Fibroblast of lung (primary cell): ENCODE measurements at regions not wholly inside any gene's neighbourhood (a gene's known extent, or its start where the extent isn't known, plus 50 kb on each side); places are given as distances from the start of the nearest gene placed in this dataset.
"Not testable (repeated sequence)": the region's sequence is repeated elsewhere in the genome, so short reads cannot be mapped to it uniquely, and the experiment has no call there.

Source experiments
- DNase-seq, 2 donors: peaks; one replicate each; pipeline versions ENCODE4 v3.0.0 to v3.0.0-alpha.2; 2010; ENCODE audit warnings: low read depth in 2 of 2
- H2AFZ ChIP-seq: 2 replicates; pipeline ENCODE4 v1.5.1; 2012; ENCODE audit warnings: low read length, control low read depth, inconsistent platforms
- H3K27ac ChIP-seq: 2 replicates; pipeline ENCODE4 v1.5.1; 2011; ENCODE audit warnings: low read length, control low read depth; ENCODE audit not compliant: insufficient read depth
- H3K27me3 ChIP-seq: 2 replicates; pipeline ENCODE4 v1.5.1; 2011; ENCODE audit warnings: mild to moderate bottlenecking, low read length; ENCODE audit not compliant: control insufficient read depth, insufficient read depth
- H3K36me3 ChIP-seq: 2 replicates; pipeline ENCODE4 v1.5.1; 2011; ENCODE audit warnings: low read length; ENCODE audit not compliant: control insufficient read depth, insufficient read depth
- H3K4me1 ChIP-seq: 2 replicates; pipeline ENCODE4 v1.5.1; 2011; ENCODE audit warnings: low read length; ENCODE audit not compliant: control insufficient read depth, insufficient read depth; ENCODE audit errors: extremely low read depth
- H3K4me2 ChIP-seq: 2 replicates; pipeline ENCODE4 v1.5.1; 2011; ENCODE audit warnings: low read length, control low read depth; ENCODE audit not compliant: insufficient read depth; ENCODE audit errors: extremely low read depth
- H3K4me3 ChIP-seq, 4 experiments: fragments of 200-600 bp in 1 of 4; sonication (generic) in 1 of 4; replicated peaks in 1 of 4; 2 replicates each; pipeline ENCODE4 v1.5.1; 2011 to 2016; ENCODE audit warnings: low read length in 4 of 4, low read depth in 3 of 4, mild to moderate bottlenecking in 3 of 4, control low read depth in 2 of 4, inconsistent platforms in 1 of 4, mixed read lengths in 1 of 4; ENCODE audit not compliant: insufficient read depth in 1 of 4; ENCODE audit errors: control extremely low read depth in 1 of 4
- H3K79me2 ChIP-seq: 2 replicates; pipeline ENCODE4 v1.5.1; 2012; ENCODE audit warnings: mild to moderate bottlenecking, low read length, inconsistent platforms; ENCODE audit not compliant: control insufficient read depth, insufficient read depth
- H3K9ac ChIP-seq: 2 replicates; pipeline ENCODE4 v1.5.1; 2011; ENCODE audit warnings: mild to moderate bottlenecking, low read length, control low read depth; ENCODE audit not compliant: insufficient read depth
- H3K9me3 ChIP-seq: 2 replicates; pipeline ENCODE4 v1.5.1; 2012; ENCODE audit warnings: low read depth, low read length; ENCODE audit not compliant: control insufficient read depth, insufficient read depth
- H4K20me1 ChIP-seq: 2 replicates; pipeline ENCODE4 v1.5.1; 2011; ENCODE audit warnings: low read length; ENCODE audit not compliant: control insufficient read depth, insufficient read depth; ENCODE audit errors: extremely low read depth
- CTCF ChIP-seq, 2 donors: IDR thresholded peaks in 1 of 2; conservative IDR thresholded peaks in 1 of 2; 1 replicate in 1 of 2; 2 replicates in 1 of 2; pipeline ENCODE4 v1.5.1; 2011 to 2012; ENCODE audit warnings: low read length in 2 of 2, control low read depth in 1 of 2, inconsistent platforms in 1 of 2, low read depth in 1 of 2, mild to moderate bottlenecking in 1 of 2
- EZH2 ChIP-seq: IDR thresholded peaks from 2 replicates; pipeline ENCODE4 v1.5.1; 2012; ENCODE audit warnings: low read length, control low read depth, mild to moderate bottlenecking; ENCODE audit errors: missing control alignments

GRCh38 chr7:98764946-98765345, 104.9 kb downstream of the TMEM130 start:
- TF ChIP-seq EZH2 (no peak), CTCF (conservative IDR thresholded peaks at IDR 0.05 in 1 of 2, IDR thresholded peaks at IDR 0.05 in 1 of 2; ENCODE audit: low read depth in 1 of 2, low read length in 2 of 2) (no peak)
- H3K27ac ChIP-seq = no peak overlapping the region
- H3K79me2 ChIP-seq = no peaks in the 10 kb centered on the region
- no peak overlapping the region for H3K4me3 ChIP-seq
- no peak overlapping the region for H2AFZ ChIP-seq
- no peak for DNase-seq
- H3K4me1 ChIP-seq = no peaks in the 10 kb centered on the region
- no peaks in the 10 kb centered on the region for H3K27me3 ChIP-seq
- H3K9ac ChIP-seq = no peak overlapping the region
- H3K9me3 ChIP-seq = no peaks in the 10 kb centered on the region
- no peak overlapping the region for H3K4me2 ChIP-seq
- no peaks in the 10 kb centered on the region for H3K36me3 ChIP-seq
- H4K20me1 ChIP-seq = no peaks in the 10 kb centered on the region

GRCh38 chr7:98770085-98770484, 99.7 kb downstream of the TMEM130 start:
- H2AFZ ChIP-seq, H3K4me2 ChIP-seq, H3K4me3 ChIP-seq, H3K27me3 ChIP-seq, H3K9me3 ChIP-seq, H3K79me2 ChIP-seq, H3K27ac ChIP-seq, H3K36me3 ChIP-seq, H3K4me1 ChIP-seq, DNase-seq, H3K9ac ChIP-seq, H4K20me1 ChIP-seq: not testable (repeated sequence)

GRCh38 chr7:98771519-98771918, 98.3 kb downstream of the TMEM130 start:
- H3K27ac ChIP-seq = no peak overlapping the region
- H3K4me2 ChIP-seq = no peak overlapping the region
- DNase-seq = peak; percentile 62 to 88
- H3K79me2 ChIP-seq = no peaks in the 10 kb centered on the region
- H3K9ac ChIP-seq = no peak overlapping the region
- H3K27me3 ChIP-seq = no peaks in the 10 kb centered on the region
- no peak overlapping the region for H2AFZ ChIP-seq
- TF ChIP-seq EZH2 (no peak), CTCF (conservative IDR thresholded peaks at IDR 0.05 in 1 of 2, IDR thresholded peaks at IDR 0.05 in 1 of 2; ENCODE audit: low read depth in 1 of 2, low read length in 2 of 2) (no peak)
- no peaks in the 10 kb centered on the region for H3K9me3 ChIP-seq
- H3K4me3 ChIP-seq = no peak overlapping the region
- H4K20me1 ChIP-seq = no peaks in the 10 kb centered on the region
- H3K4me1 ChIP-seq = no peaks in the 10 kb centered on the region
- no peaks in the 10 kb centered on the region for H3K36me3 ChIP-seq
